GM23248 (cell line): ENCODE measurements at regions not wholly inside any gene's neighbourhood (a gene's known extent, or its start where the extent isn't known, plus 50 kb on each side); places are given as distances from the start of the nearest gene placed in this dataset.

ENCODE experiments used
- EZH2 ChIP-seq: fragments of 200-600 bp; sonication (generic); IDR thresholded peaks from 2 replicates; pipeline ENCODE4 v1.6.1; 2018; ENCODE audit warnings: antibody characterized with exemption, mild to moderate bottlenecking; ENCODE audit not compliant: insufficient read depth, poor library complexity, severe bottlenecking
- EZH2phosphoT487 ChIP-seq: fragments of 200-600 bp; sonication (generic); IDR thresholded peaks from 2 replicates; pipeline ENCODE4 v1.6.1; 2018; ENCODE audit warnings: antibody characterized with exemption, moderate library complexity, mild to moderate bottlenecking, low read depth; ENCODE audit not compliant: insufficient read depth

GRCh38 chr4:189656641-189657040, 284.0 kb upstream of the FRG1 start:
- no peak for TF ChIP-seq EZH2phosphoT487
- TF ChIP-seq EZH2: no peak
